Epithelial cell of prostate (primary cell): ENCODE measurements at regions not wholly inside any gene's neighbourhood (a gene's known extent, or its start where the extent isn't known, plus 50 kb on each side); places are given as distances from the start of the nearest gene placed in this dataset.

ENCODE experiments used
- DNase-seq: peaks from one replicate; pipeline ENCODE4 v3.0.0-alpha.2; 2011; ENCODE audit warnings: low read depth, low spot score
- H3K27ac ChIP-seq: fragments of 450-650 bp; 2 replicates; pipeline ENCODE4 v1.5.1; 2017; ENCODE audit warnings: mild to moderate bottlenecking

- DNase-seq: no peak
These were observed 134.4 kb upstream of the LMO4 start for GRCh38 chr1:87194271-87194774.

GRCh38 chr1:87194856-87195255 lies 133.8 kb upstream of the LMO4 start:
- no peak overlapping the region for H3K27ac ChIP-seq
- no peak for DNase-seq

More at GRCh38 chr1:87194271-87194774, 134.4 kb upstream of the LMO4 start:
- no peak overlapping the region for H3K27ac ChIP-seq

GRCh38 chr1:87196110-87196827 lies 132.4 kb upstream of the LMO4 start:
- no peak for DNase-seq
- no peak overlapping the region for H3K27ac ChIP-seq

GRCh38 chr1:87197156-87197555 lies 131.5 kb upstream of the LMO4 start:
- H3K27ac ChIP-seq: no peak overlapping the region
- no peak for DNase-seq

- DNase-seq: no peak
- no peak overlapping the region for H3K27ac ChIP-seq
These were observed 131.0 kb upstream of the LMO4 start for GRCh38 chr1:87197641-87198040.

- no peak for DNase-seq
- H3K27ac ChIP-seq: no peak overlapping the region
These were observed 127.6 kb upstream of the LMO4 start for GRCh38 chr1:87200875-87201638.

GRCh38 chr1:87201768-87202167 lies 126.9 kb upstream of the LMO4 start:
- no peak overlapping the region for H3K27ac ChIP-seq
- no peak for DNase-seq

GRCh38 chr1:87202451-87202850 lies 126.2 kb upstream of the LMO4 start:
- DNase-seq: no peak
- no peak overlapping the region for H3K27ac ChIP-seq

GRCh38 chr1:87202922-87203655 lies 125.6 kb upstream of the LMO4 start:
- DNase-seq: no peak
- H3K27ac ChIP-seq: no peak overlapping the region

- H3K27ac ChIP-seq: peak overlapping the region; percentile 14
- DNase-seq: no peak
These were observed 124.8 kb upstream of the LMO4 start for GRCh38 chr1:87203904-87204303.

- peak overlapping the region; percentile 14 for H3K27ac ChIP-seq
- DNase-seq: no peak
These were observed 124.2 kb upstream of the LMO4 start for GRCh38 chr1:87204441-87204840.

GRCh38 chr1:87204921-87205320 lies 123.8 kb upstream of the LMO4 start:
- H3K27ac ChIP-seq: no peak overlapping the region
- no peak for DNase-seq

- DNase-seq: no peak
- H3K27ac ChIP-seq: no peak overlapping the region
These were observed 122.4 kb upstream of the LMO4 start for GRCh38 chr1:87206044-87206831.

GRCh38 chr1:87208080-87208479 lies 120.6 kb upstream of the LMO4 start:
- DNase-seq: no peak
- H3K27ac ChIP-seq: no peak overlapping the region

- no peak for DNase-seq
These were observed 119.7 kb upstream of the LMO4 start for GRCh38 chr1:87208931-87209330.

GRCh38 chr1:87210151-87210550 lies 118.5 kb upstream of the LMO4 start:
- no peak overlapping the region for H3K27ac ChIP-seq
- DNase-seq: no peak

More at GRCh38 chr1:87208931-87209330, 119.7 kb upstream of the LMO4 start:
- no peak overlapping the region for H3K27ac ChIP-seq

- H3K27ac ChIP-seq: no peak overlapping the region
- no peak for DNase-seq
These were observed 116.1 kb upstream of the LMO4 start for GRCh38 chr1:87212431-87213134.

- DNase-seq: no peak
- no peak overlapping the region for H3K27ac ChIP-seq
These were observed 115.6 kb upstream of the LMO4 start for GRCh38 chr1:87213135-87213515.

GRCh38 chr1:87215592-87215991 lies 113.1 kb upstream of the LMO4 start:
- no peak overlapping the region for H3K27ac ChIP-seq
- no peak for DNase-seq
